NOMO-1 treated with dmso at 0.1 percent for 144 hours (cell line): ENCODE measurements at regions not wholly inside any gene's neighbourhood (a gene's known extent, or its start where the extent isn't known, plus 50 kb on each side); places are given as distances from the start of the nearest gene placed in this dataset.

Experiments used
- DNase-seq: peaks from one replicate; lab custom pipeline; 2025; ENCODE audit not compliant: unreplicated experiment; lab: John Stamatoyannopoulos, UW

GRCh38 chr14:38904959-38905358, 198.1 kb downstream of the SEC23A start:
- no peak for DNase-seq

- no peak for DNase-seq
Measured at GRCh38 chr14:38901791-38902190, 201.2 kb downstream of the SEC23A start.

GRCh38 chr14:38900887-38901286, 202.1 kb downstream of the SEC23A start:
- DNase-seq, result no peak

GRCh38 chr14:38887696-38888095, 215.3 kb downstream of the SEC23A start:
- no peak for DNase-seq

- no peak for DNase-seq
Measured at GRCh38 chr14:38884109-38884508, 218.9 kb downstream of the SEC23A start.

GRCh38 chr14:38883127-38883526, 219.9 kb downstream of the SEC23A start:
- DNase-seq, result no peak

GRCh38 chr14:38882533-38882932, 220.5 kb downstream of the SEC23A start:
- DNase-seq, result no peak

- no peak for DNase-seq
Measured at GRCh38 chr14:38880643-38881524, 222.2 kb downstream of the SEC23A start.

GRCh38 chr14:38877744-38878388, 225.2 kb downstream of the SEC23A start:
- DNase-seq, result no peak

- no peak for DNase-seq
Measured at GRCh38 chr14:38874721-38875120, 228.3 kb downstream of the SEC23A start.

GRCh38 chr14:38873941-38874612, 229.0 kb downstream of the SEC23A start:
- DNase-seq, result no peak

GRCh38 chr14:38870296-38870836, 232.7 kb downstream of the SEC23A start:
- DNase-seq, result no peak

- no peak for DNase-seq
Measured at GRCh38 chr14:38868399-38869290, 234.4 kb downstream of the SEC23A start.

GRCh38 chr14:38867561-38868150, 235.4 kb downstream of the SEC23A start:
- DNase-seq, result no peak

- DNase-seq, result no peak
Measured at GRCh38 chr14:38866461-38866860, 236.6 kb downstream of the SEC23A start.

GRCh38 chr14:38862366-38862765, 240.7 kb downstream of the SEC23A start:
- no peak for DNase-seq

GRCh38 chr14:38860530-38860929, 242.5 kb downstream of the SEC23A start:
- no peak for DNase-seq

- DNase-seq, result no peak
Measured at GRCh38 chr14:38856798-38857197, 246.2 kb downstream of the SEC23A start.

- no peak for DNase-seq
Measured at GRCh38 chr14:38855513-38855912, 247.5 kb downstream of the SEC23A start.

- no peak for DNase-seq
Measured at GRCh38 chr14:38851111-38851510, 251.9 kb downstream of the SEC23A start.
